Mammary epithelial cell (primary cell): ENCODE measurements at regions not wholly inside any gene's neighbourhood (a gene's known extent, or its start where the extent isn't known, plus 50 kb on each side); places are given as distances from the start of the nearest gene placed in this dataset.

Experiments used
- EZH2 ChIP-seq: IDR thresholded peaks from 2 replicates; pipeline ENCODE4 v1.6.1; 2012; ENCODE audit warnings: low read length, inconsistent platforms, borderline replicate concordance
- TF ChIP-seq, protein P1 (sequence below), 2 donors: IDR thresholded peaks in 1 of 2; conservative IDR thresholded peaks in 1 of 2; 2 replicates each; pipeline ENCODE4 v1.5.1; 2011 to 2012; ENCODE audit warnings: inconsistent platforms in 2 of 2, low read length in 2 of 2, mild to moderate bottlenecking in 2 of 2, control low read depth in 1 of 2, low read depth in 1 of 2; ENCODE audit not compliant: insufficient read depth in 1 of 2; ENCODE audit errors: extremely low read depth in 1 of 2

DNA sequence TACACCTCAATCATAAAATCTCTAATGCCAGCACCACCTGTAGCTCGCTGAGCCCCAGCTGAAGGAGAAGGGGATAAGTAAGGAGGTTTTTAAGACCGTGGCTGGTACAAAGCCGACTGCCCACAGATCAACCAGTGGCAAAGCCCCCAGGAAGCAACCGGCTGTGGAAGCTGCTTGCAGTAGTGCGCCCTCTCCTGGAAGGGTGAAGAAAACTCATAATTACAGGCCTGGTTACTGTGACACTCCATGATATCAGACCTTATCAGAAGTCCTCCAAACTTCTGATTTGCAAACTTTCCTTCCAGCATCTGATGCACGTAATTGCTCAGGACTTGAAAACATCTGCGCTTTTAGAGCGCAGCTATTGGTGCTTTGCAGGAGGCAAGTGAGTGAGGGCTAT lies 63.1 kb upstream of the MCTP2 start:
- TF ChIP-seq, protein P1, sequence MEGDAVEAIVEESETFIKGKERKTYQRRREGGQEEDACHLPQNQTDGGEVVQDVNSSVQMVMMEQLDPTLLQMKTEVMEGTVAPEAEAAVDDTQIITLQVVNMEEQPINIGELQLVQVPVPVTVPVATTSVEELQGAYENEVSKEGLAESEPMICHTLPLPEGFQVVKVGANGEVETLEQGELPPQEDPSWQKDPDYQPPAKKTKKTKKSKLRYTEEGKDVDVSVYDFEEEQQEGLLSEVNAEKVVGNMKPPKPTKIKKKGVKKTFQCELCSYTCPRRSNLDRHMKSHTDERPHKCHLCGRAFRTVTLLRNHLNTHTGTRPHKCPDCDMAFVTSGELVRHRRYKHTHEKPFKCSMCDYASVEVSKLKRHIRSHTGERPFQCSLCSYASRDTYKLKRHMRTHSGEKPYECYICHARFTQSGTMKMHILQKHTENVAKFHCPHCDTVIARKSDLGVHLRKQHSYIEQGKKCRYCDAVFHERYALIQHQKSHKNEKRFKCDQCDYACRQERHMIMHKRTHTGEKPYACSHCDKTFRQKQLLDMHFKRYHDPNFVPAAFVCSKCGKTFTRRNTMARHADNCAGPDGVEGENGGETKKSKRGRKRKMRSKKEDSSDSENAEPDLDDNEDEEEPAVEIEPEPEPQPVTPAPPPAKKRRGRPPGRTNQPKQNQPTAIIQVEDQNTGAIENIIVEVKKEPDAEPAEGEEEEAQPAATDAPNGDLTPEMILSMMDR (conservative IDR thresholded peaks at IDR 0.05 in 1 of 2, IDR thresholded peaks at IDR 0.05 in 1 of 2; ENCODE audit: extremely low read depth in 1 of 2, insufficient read depth in 1 of 2, low read depth in 1 of 2, low read length in 2 of 2): peak; percentile 30 to 50
- no peak for TF ChIP-seq EZH2
